ENCODE measurements at regions not wholly inside any gene's neighbourhood (a gene's known extent, or its start where the extent isn't known, plus 50 kb on each side); places are given as distances from the start of the nearest gene placed in this dataset.

DNA sequence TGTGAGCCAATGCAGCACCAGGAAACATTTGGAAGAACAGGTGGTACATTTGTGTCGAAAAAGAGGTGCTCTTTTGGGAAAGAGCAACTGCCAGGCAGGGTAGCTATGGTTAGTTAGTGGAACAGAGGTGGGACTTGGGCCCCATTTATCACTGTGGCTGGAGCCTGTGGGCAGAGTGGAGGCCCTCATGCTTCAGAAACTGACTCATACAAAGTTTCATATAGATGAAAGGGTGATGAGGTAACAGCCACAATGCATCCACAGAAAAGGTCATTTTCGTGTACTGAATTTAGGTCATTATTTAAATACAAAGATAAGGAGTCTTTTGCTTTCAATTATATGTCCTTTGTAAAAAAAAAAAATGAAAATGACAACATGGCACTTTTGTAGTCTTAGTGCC is 76.4 kb upstream of the HS3ST5 start:
- no peak overlapping the region for H3K27ac ChIP-seq (ENCODE audit: low read depth, low read length)
- H3K9me3 ChIP-seq (ENCODE audit: control insufficient read depth, insufficient read depth, low read length): no peaks in the 10 kb centered on the region
- H4K20me1 ChIP-seq (ENCODE audit: control insufficient read depth, insufficient read depth, low read depth, low read length): no peaks in the 10 kb centered on the region
- no peak overlapping the region for H3K4me3 ChIP-seq (ENCODE audit: low read length)
- no peaks in the 10 kb centered on the region for H3K36me3 ChIP-seq (ENCODE audit: control insufficient read depth, low read length)
- H3K4me2 ChIP-seq (ENCODE audit: low read length): no peak overlapping the region
- no peaks in the 10 kb centered on the region for H3K79me2 ChIP-seq (ENCODE audit: control insufficient read depth, low read length)
- TF ChIP-seq EZH2phosphoT487 (IDR thresholded peaks at IDR 0.05; ENCODE audit: borderline replicate concordance, low read length): no peak
- TF ChIP-seq, protein P1, sequence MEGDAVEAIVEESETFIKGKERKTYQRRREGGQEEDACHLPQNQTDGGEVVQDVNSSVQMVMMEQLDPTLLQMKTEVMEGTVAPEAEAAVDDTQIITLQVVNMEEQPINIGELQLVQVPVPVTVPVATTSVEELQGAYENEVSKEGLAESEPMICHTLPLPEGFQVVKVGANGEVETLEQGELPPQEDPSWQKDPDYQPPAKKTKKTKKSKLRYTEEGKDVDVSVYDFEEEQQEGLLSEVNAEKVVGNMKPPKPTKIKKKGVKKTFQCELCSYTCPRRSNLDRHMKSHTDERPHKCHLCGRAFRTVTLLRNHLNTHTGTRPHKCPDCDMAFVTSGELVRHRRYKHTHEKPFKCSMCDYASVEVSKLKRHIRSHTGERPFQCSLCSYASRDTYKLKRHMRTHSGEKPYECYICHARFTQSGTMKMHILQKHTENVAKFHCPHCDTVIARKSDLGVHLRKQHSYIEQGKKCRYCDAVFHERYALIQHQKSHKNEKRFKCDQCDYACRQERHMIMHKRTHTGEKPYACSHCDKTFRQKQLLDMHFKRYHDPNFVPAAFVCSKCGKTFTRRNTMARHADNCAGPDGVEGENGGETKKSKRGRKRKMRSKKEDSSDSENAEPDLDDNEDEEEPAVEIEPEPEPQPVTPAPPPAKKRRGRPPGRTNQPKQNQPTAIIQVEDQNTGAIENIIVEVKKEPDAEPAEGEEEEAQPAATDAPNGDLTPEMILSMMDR (IDR thresholded peaks at IDR 0.05; ENCODE audit: low read depth, low read length, poor library complexity, severe bottlenecking): no peak
- H3K27me3 ChIP-seq (ENCODE audit: control insufficient read depth, low read length): no peaks in the 10 kb centered on the region
- no peaks in the 10 kb centered on the region for H3K4me1 ChIP-seq (ENCODE audit: control insufficient read depth, low read length)
- 0 out of 2 replicates have a peak, but pooled peaks cover 2% of the 10 kb centered on the region for H3K9me2 ChIP-seq (replicated peaks; ENCODE audit: control insufficient read depth, low read length)
- no peaks in the 10 kb centered on the region for H3F3A ChIP-seq (ENCODE audit: control insufficient read depth, insufficient read depth)

DNA sequence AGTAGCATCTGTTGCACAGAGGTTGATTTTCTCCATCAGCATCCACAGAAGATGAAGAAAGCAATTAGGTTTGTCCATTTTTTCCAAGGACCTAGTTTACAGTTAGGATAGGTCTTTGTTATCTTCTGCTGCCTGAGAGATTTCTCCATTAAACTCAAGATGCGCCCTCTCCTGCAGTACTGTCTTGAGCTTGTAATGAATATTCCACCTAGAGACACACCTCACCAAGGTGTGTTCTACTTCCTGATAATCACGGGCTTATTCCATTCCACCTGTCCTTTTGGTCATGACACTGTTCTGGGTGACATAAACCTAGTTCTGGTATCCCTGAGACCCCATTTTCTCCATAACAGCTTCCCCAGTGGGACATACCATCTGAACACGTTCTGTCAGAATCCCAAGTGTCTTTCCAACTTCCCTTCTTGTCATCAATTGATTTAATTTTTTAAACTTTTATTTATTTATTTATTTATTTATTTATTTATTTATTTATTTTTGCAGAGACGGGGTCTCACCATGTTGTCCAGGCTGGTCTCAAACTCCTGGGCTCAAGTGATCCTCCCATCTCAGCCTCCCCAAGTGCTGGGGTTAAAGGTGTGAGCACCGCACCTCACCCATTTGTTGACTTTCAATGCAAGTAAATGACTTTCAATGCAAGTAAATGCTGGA is 75.6 kb upstream of the HS3ST5 start:
- H3F3A ChIP-seq (ENCODE audit: control insufficient read depth, insufficient read depth): no peaks in the 10 kb centered on the region
- H3K27ac ChIP-seq (ENCODE audit: low read depth, low read length): no peak overlapping the region
- no peak overlapping the region for H3K4me2 ChIP-seq (ENCODE audit: low read length)
- no peaks in the 10 kb centered on the region for H3K9me3 ChIP-seq (ENCODE audit: control insufficient read depth, insufficient read depth, low read length)
- H3K79me2 ChIP-seq (ENCODE audit: control insufficient read depth, low read length): no peaks in the 10 kb centered on the region
- no peak for TF ChIP-seq EZH2phosphoT487 (IDR thresholded peaks at IDR 0.05; ENCODE audit: borderline replicate concordance, low read length)
- TF ChIP-seq, protein P1 (IDR thresholded peaks at IDR 0.05; ENCODE audit: low read depth, low read length, poor library complexity, severe bottlenecking): no peak
- no peak overlapping the region for H3K4me3 ChIP-seq (ENCODE audit: low read length)
- H4K20me1 ChIP-seq (ENCODE audit: control insufficient read depth, insufficient read depth, low read depth, low read length): no peaks in the 10 kb centered on the region
- 0 out of 2 replicates have a peak, but pooled peaks cover 2% of the 10 kb centered on the region for H3K9me2 ChIP-seq (replicated peaks; ENCODE audit: control insufficient read depth, low read length)
- no peaks in the 10 kb centered on the region for H3K27me3 ChIP-seq (ENCODE audit: control insufficient read depth, low read length)
- no peaks in the 10 kb centered on the region for H3K36me3 ChIP-seq (ENCODE audit: control insufficient read depth, low read length)
- H3K4me1 ChIP-seq (ENCODE audit: control insufficient read depth, low read length): no peaks in the 10 kb centered on the region

DNA sequence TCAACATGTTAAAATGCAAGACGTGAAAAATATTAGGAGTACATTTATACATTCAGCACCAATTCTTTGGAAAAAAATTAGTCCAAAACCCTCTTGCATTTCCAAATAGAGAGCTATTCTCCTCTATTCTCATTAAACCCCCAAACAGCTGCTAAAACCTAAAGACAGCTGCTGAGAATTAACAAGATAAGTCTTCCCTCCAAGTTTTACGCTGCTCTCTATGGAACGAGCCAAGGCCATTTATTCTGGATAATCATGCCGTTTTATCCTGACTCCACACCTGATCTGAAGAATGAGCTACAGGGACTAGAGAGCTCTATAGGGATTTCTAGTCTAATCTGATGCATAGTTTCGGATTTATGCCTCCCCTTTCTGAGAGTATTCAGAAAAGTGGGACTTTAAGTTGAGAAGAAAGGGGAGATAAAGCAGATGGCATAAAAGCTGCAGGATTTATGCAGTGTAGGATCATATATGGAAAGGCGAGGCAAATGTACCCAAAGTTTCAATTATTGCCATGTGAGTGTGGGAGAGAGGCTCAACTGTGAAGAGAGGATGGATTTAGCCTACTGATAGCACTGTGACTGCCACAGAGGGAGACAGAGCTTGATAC is 64.7 kb upstream of the HS3ST5 start:
- Histone ChIP-seq H3K4me2 (ENCODE audit: low read length) (no peak overlapping the region), H3F3A (ENCODE audit: control insufficient read depth, insufficient read depth) (no peaks in the 10 kb centered on the region), H3K27ac (ENCODE audit: low read depth, low read length) (no peak overlapping the region), H3K27me3 (ENCODE audit: control insufficient read depth, low read length) (no peaks in the 10 kb centered on the region), H3K36me3 (ENCODE audit: control insufficient read depth, low read length) (no peaks in the 10 kb centered on the region), H3K9me2 (replicated peaks; ENCODE audit: control insufficient read depth, low read length) (no peaks in the 10 kb centered on the region), H3K4me1 (ENCODE audit: control insufficient read depth, low read length) (no peaks in the 10 kb centered on the region), H3K79me2 (ENCODE audit: control insufficient read depth, low read length) (no peaks in the 10 kb centered on the region), H3K4me3 (ENCODE audit: low read length) (no peak overlapping the region), H3K9me3 (ENCODE audit: control insufficient read depth, insufficient read depth, low read length) (no peaks in the 10 kb centered on the region), H4K20me1 (ENCODE audit: control insufficient read depth, insufficient read depth, low read depth, low read length) (no peaks in the 10 kb centered on the region)
- TF ChIP-seq EZH2phosphoT487 (IDR thresholded peaks at IDR 0.05; ENCODE audit: borderline replicate concordance, low read length): no peak
- TF ChIP-seq, protein P1 (IDR thresholded peaks at IDR 0.05; ENCODE audit: low read depth, low read length, poor library complexity, severe bottlenecking): no peak
